Activated B cell treated with CpG ODN at 0.5 μM for 24 hours (primary cell): ENCODE measurements at regions not wholly inside any gene's neighbourhood (a gene's known extent, or its start where the extent isn't known, plus 50 kb on each side); places are given as distances from the start of the nearest gene placed in this dataset.

Source experiments
- ATAC-seq: fragments of 200-7000 bp; cut with Tn5 transposase; one replicate; pipeline ENCODE4 v1.10.0; 2021; ENCODE audit warnings: low read depth, mild to moderate bottlenecking, moderate library complexity
- CTCF ChIA-PET: fragments of 350-600 bp; sonication (Branson Sonifier 250); formaldehyde crosslinking; loops from one replicate; lab custom pipeline; 2021; ENCODE audit warnings: antibody characterized with exemption; lab: Charles Lee
- POLR2A ChIA-PET: fragments of 350-600 bp; sonication (Branson Sonifier 250); formaldehyde crosslinking; loops from one replicate; lab custom pipeline; 2021; ENCODE audit warnings: antibody characterized with exemption; lab: Charles Lee
- DNase-seq: peaks from one replicate; pipeline ENCODE4 v3.0.0; 2022
- H3K27ac Mint-ChIP-seq: one replicate; pipeline ENCODE4 v1.8.0; 2020; ENCODE audit warnings: mixed read lengths
- H3K27me3 Mint-ChIP-seq: one replicate; pipeline ENCODE4 v1.8.0; 2021; ENCODE audit warnings: mixed read lengths
- H3K36me3 Mint-ChIP-seq: one replicate; pipeline ENCODE4 v1.8.0; 2021; ENCODE audit warnings: low read depth, mixed read lengths
- H3K4me1 Mint-ChIP-seq: one replicate; pipeline ENCODE4 v1.8.0; 2021; ENCODE audit warnings: mixed read lengths
- H3K4me3 Mint-ChIP-seq: one replicate; pipeline ENCODE4 v1.8.0; 2020; ENCODE audit warnings: mild to moderate bottlenecking, mixed read lengths
- H3K9me3 Mint-ChIP-seq: one replicate; pipeline ENCODE4 v1.8.0; 2020; ENCODE audit warnings: mixed read lengths
- intact Hi-C: fragments of 100-400 bp; cut with micrococcal nuclease; formaldehyde crosslinking; loops from one replicate; pipeline ENCODE4 v1.15.1; 2024
- TF ChIP-seq, protein P1 (sequence below): fragments of 200-600 bp; IDR thresholded peaks from one replicate; pipeline ENCODE4 v1.8.0; 2022; ENCODE audit warnings: antibody characterized with exemption, mild to moderate bottlenecking

DNA sequence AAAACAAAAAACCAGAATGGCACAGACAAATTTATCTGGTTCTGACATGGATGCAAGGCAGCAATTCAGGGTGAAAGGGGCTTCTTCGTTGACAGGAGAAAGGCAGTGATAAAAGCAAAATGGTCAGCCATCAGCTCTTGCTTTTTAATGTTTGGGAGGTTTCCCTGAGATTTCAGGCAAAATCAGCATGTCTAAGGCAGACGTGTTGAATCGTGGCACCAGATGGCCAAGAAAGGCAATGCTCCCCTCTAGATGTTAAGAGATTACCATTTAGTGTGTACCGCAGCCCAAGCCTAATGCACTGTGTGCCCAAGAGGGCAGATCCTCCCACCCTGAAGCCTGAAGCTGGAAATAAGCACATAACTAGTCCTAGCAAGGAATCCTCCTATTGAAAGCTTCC lies 88.8 kb upstream of the GALNT18 start:
- intact Hi-C loops: no loop called here
- no peak overlapping the region for H3K27ac Mint-ChIP-seq
- TF ChIP-seq, protein P1, sequence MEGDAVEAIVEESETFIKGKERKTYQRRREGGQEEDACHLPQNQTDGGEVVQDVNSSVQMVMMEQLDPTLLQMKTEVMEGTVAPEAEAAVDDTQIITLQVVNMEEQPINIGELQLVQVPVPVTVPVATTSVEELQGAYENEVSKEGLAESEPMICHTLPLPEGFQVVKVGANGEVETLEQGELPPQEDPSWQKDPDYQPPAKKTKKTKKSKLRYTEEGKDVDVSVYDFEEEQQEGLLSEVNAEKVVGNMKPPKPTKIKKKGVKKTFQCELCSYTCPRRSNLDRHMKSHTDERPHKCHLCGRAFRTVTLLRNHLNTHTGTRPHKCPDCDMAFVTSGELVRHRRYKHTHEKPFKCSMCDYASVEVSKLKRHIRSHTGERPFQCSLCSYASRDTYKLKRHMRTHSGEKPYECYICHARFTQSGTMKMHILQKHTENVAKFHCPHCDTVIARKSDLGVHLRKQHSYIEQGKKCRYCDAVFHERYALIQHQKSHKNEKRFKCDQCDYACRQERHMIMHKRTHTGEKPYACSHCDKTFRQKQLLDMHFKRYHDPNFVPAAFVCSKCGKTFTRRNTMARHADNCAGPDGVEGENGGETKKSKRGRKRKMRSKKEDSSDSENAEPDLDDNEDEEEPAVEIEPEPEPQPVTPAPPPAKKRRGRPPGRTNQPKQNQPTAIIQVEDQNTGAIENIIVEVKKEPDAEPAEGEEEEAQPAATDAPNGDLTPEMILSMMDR: no peak
- H3K4me1 Mint-ChIP-seq: no peaks in the 10 kb centered on the region
- DNase-seq (no peak), ATAC-seq (no peak)
- ChIA-PET POLR2A (no interaction called here), CTCF (no interaction called here)
- H3K9me3 Mint-ChIP-seq: peaks cover 1% of the 10 kb centered on the region
- H3K27me3 Mint-ChIP-seq: peaks cover 16% of the 10 kb centered on the region
- H3K36me3 Mint-ChIP-seq: no peaks in the 10 kb centered on the region
- no peak overlapping the region for H3K4me3 Mint-ChIP-seq

DNA sequence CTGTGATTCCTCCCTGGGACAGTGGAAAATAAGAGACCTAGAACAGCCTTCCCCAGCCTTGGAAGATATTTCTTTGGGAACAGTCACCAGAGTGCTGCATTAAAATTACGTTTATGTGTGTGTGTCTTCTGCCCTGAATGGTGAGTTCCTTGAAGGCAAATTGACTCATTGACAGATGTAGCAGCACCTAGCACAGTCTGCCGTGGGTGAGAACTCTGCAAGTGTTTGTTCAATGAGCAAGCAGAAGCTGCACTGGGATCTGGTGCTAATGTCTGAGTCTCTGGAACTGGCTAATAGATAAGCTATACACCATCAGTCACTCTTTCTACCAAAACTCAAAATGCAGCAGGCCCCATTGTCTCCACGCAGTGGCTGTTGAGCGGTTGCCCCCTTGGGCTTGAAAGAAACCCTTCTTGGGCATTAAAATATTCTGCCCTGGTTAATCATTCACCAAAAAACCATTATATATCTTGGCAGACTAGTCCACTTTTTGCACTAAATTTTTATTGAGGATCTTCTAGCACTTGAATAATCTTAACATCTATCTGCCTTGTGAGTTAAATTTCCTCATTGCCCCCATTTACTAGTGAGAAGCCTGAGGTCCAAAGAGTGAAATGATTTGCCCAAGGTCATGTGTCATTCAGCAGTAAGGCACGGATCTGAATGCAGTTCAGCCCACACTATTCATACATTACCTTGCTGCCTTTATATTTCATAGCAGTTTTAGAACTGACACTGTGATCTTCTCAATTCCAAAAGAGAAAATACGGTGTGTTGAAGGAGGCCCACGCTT lies 87.8 kb upstream of the GALNT18 start:
- Mint-ChIP-seq H3K4me1 (no peaks in the 10 kb centered on the region), H3K9me3 (no peaks in the 10 kb centered on the region), H3K36me3 (no peaks in the 10 kb centered on the region), H3K27ac (no peak overlapping the region), H3K4me3 (no peak overlapping the region), H3K27me3 (peaks cover 21% of the 10 kb centered on the region)
- no peak for ATAC-seq
- TF ChIP-seq, protein P1: no peak
- CTCF ChIA-PET: no interaction called here
- POLR2A ChIA-PET: no interaction called here
- no peak for DNase-seq
- intact Hi-C loops: no loop called here

- no peaks in the 10 kb centered on the region for H3K36me3 Mint-ChIP-seq
- no peak overlapping the region for H3K4me3 Mint-ChIP-seq
- H3K9me3 Mint-ChIP-seq: no peaks in the 10 kb centered on the region
- no peak for ATAC-seq
- ChIA-PET CTCF (no interaction called here), POLR2A (no interaction called here)
- H3K27me3 Mint-ChIP-seq: peaks cover 30% of the 10 kb centered on the region
- no peaks in the 10 kb centered on the region for H3K4me1 Mint-ChIP-seq
- TF ChIP-seq, protein P1: no peak
- no peak for DNase-seq
- H3K27ac Mint-ChIP-seq: no peak overlapping the region
- intact Hi-C loops: no loop called here
Observed at GRCh38 chr11:11708256-11708655, 86.5 kb upstream of the GALNT18 start.

GRCh38 chr11:11706028-11706427 lies 84.2 kb upstream of the GALNT18 start:
- no peak overlapping the region for H3K4me3 Mint-ChIP-seq
- H3K27ac Mint-ChIP-seq: no peak overlapping the region
- no peaks in the 10 kb centered on the region for H3K9me3 Mint-ChIP-seq
- CTCF ChIA-PET: no interaction called here
- intact Hi-C loops: no loop called here
- POLR2A ChIA-PET: no interaction called here
- H3K27me3 Mint-ChIP-seq: peaks cover 30% of the 10 kb centered on the region
- TF ChIP-seq, protein P1: no peak
- no peak for ATAC-seq
- H3K4me1 Mint-ChIP-seq: no peaks in the 10 kb centered on the region
- DNase-seq: no peak
- H3K36me3 Mint-ChIP-seq: no peaks in the 10 kb centered on the region

DNA sequence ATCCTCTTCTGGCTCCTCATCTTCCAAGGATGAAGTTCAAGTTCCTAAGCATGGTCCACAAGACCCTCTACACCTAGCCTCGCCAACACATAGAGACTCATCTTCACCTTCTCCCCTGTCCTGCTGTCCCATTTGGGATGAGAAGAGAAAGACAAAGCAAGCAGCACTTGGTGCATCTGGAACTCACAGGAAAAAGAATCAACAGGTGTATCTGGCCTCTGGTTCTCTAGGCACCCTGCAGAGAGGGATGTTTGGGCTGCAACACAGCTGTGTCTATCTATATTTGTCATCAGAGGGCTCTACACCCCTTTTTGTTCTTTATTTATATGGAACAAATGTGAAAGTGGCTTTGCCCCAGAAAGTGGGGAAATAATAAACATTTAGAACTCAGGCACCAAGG lies 82.1 kb upstream of the GALNT18 start:
- H3K27me3 Mint-ChIP-seq: peaks cover 30% of the 10 kb centered on the region
- ATAC-seq (no peak), DNase-seq (no peak)
- no peaks in the 10 kb centered on the region for H3K9me3 Mint-ChIP-seq
- intact Hi-C loops: no loop called here
- no peak overlapping the region for H3K27ac Mint-ChIP-seq
- CTCF ChIA-PET: no interaction called here
- no peaks in the 10 kb centered on the region for H3K4me1 Mint-ChIP-seq
- no peak overlapping the region for H3K4me3 Mint-ChIP-seq
- H3K36me3 Mint-ChIP-seq: no peaks in the 10 kb centered on the region
- TF ChIP-seq, protein P1: no peak
- POLR2A ChIA-PET: no interaction called here
